Liver (tissue), 3 donors: ENCODE measurements at regions not wholly inside any gene's neighbourhood (a gene's known extent, or its start where the extent isn't known, plus 50 kb on each side); places are given as distances from the start of the nearest gene placed in this dataset.

Experiments used
- CTCF ChIP-seq: fragments of 150-350 bp; IDR thresholded peaks from 2 replicates; pipeline ENCODE4 v1.5.1; 2017; ENCODE audit warnings: improper control_type of control experiment, low read depth, low read length; ENCODE audit not compliant: missing input control
- EGR1 ChIP-seq, 2 donors: IDR thresholded peaks; 2 replicates each; pipeline ENCODE4 v1.6.1; 2016 to 2018; ENCODE audit warnings: antibody characterized with exemption in 2 of 2, low read depth in 2 of 2
- RAD21 ChIP-seq, 2 donors: IDR thresholded peaks; 2 replicates each; pipeline ENCODE4 v1.6.1; 2016; ENCODE audit warnings: antibody characterized with exemption in 2 of 2, mild to moderate bottlenecking in 2 of 2
- TAF1 ChIP-seq: conservative IDR thresholded peaks from 2 replicates; pipeline ENCODE4 v1.6.1; 2016; ENCODE audit warnings: antibody characterized with exemption, mild to moderate bottlenecking
- donor health status: healthy.
- donor health status: healthy.

GRCh38 chr2:56102098-56102497 is 81.7 kb upstream of the CCDC85A start:
- TF ChIP-seq CTCF (no peak), RAD21 (IDR thresholded peaks at IDR 0.05) (no peak), EGR1 (IDR thresholded peaks at IDR 0.05; ENCODE audit: low read depth in 2 of 2) (no peak), TAF1 (no peak)
